Pancreas (tissue), 10 donors: ENCODE measurements at regions not wholly inside any gene's neighbourhood (a gene's known extent, or its start where the extent isn't known, plus 50 kb on each side); places are given as distances from the start of the nearest gene placed in this dataset.

Source experiments
- ATAC-seq, 4 donors: fragments of 200-7000 bp; cut with Tn5 transposase; one replicate each; pipeline versions ENCODE4 v1.8.0 to v1.9.1; 2020; ENCODE audit warnings: mild to moderate bottlenecking in 4 of 4, moderate library complexity in 4 of 4
- DNase-seq, 6 donors: peaks; one replicate each; pipeline ENCODE4 v3.0.0-alpha.2; 2020
- FAIRE-seq: peaks from 2 replicates; lab custom pipeline; 2012; peaks lifted over from hg19 to GRCh38; lab: Jason Lieb, UNC
- H3K27ac ChIP-seq, 4 donors: fragments of 200-600 bp; sonication (generic); 1 replicate in 3 of 4; 2 replicates in 1 of 4; pipeline versions ENCODE4 v1.5.0 to v1.8.0; 2020
- H3K27me3 ChIP-seq, 4 donors: fragments of 200-600 bp; one replicate each; pipeline ENCODE4 v1.8.0; 2021
- H3K36me3 ChIP-seq, 3 donors: fragments of 200-600 bp; sonication (generic) in 1 of 3; one replicate each; pipeline versions ENCODE4 v1.5.0 to v1.8.0; 2020 to 2021
- H3K4me1 ChIP-seq, 3 donors: fragments of 200-600 bp; one replicate each; pipeline ENCODE4 v1.8.0; 2021
- H3K4me3 ChIP-seq, 4 donors: fragments of 200-600 bp; sonication (generic) in 2 of 4; one replicate each; pipeline versions ENCODE4 v1.5.0 to v1.8.0; 2020 to 2021
- H3K9me3 ChIP-seq, 4 donors: fragments of 200-600 bp; one replicate each; pipeline ENCODE4 v1.8.0; 2021
- CTCF ChIP-seq, 4 donors: fragments of 200-600 bp; sonication (generic) in 3 of 4; IDR thresholded peaks; one replicate each; pipeline versions ENCODE4 v1.5.0 to v1.8.0; 2021; ENCODE audit warnings: antibody characterized with exemption in 4 of 4
- WGBS, 2 donors: extraction: QIAGEN DNeasy Blood & Tissue Kit; methylation state at CpG; one replicate each; pipeline ENCODE4 v1.1.7; 2013; 5-methylcytosine and 5-hydroxymethylcytosine counted together
- intact Hi-C, 3 donors: fragments of 100-400 bp; cut with DNase I; formaldehyde crosslinking; loops; one replicate each; pipeline versions ENCODE4 v1.11.1 to v1.14.2; 2022
- donor health status: healthy with polysubstance abuse.
- donor health status: DM: no; HTN: no; CAD: no; lungs with moderate emphysema.
- donor health status: DM: no; HTN: no; CAD: no.
- donor health status: control.
- donor health status: control.
- donor health status: Bipolar disorder and iron deficiency.
- donor health status: DM: yes; HTN: yes; CAD: no.
- donor health status: DM: no; HTN: no; CAD: no.
- donor health status: DM: no; HTN: no; CAD: no.
- donor health status: DM: yes; HTN: yes; CAD: no.

DNA sequence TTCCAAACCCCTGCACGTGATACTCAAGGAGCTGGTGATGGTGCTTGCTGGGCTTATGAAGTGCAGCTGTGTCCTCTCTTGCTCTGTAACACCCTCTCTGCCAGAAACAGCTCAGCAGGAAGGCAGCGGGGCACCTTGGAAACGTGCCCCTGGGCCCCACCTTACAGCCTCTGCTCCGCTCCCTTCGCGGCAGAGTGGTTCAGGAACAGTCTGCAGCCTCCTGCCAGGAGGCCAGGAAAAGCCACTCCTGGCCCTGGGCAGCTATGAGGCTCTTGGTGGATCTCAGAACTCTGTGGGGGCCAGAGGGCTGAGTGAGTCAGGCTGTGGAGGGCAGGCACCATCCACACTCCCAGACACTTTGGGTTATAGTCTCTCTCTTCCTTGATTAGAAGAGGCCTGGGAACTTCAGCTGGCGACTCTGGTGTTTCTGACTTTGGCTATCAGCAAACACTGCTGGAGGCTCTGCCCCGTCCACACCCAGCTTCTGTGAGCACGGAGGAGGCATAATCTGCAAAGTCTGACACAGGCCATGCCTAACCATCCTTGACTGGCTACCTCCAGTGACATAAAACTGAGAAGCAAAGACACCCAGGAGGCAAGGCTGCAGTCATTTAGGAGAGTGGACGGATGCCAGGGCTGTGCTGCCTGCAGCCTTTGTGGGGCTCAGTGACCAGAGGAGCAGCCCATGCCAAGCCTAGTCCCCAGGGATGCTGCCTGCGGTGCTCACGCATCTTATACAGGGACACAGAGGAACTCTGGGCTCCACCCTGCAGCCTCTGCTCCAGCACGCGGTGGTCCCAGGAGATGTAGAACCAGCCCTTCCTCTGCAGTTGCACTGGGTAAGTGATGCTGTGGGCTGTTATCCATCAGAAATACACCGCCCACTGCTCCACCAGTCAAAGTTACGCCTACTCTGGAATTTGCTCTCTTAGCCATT lies 65.3 kb downstream of the METRNL start:
- ATAC-seq, result peak in 2 of 4 donors; percentile 8 to 37

DNA sequence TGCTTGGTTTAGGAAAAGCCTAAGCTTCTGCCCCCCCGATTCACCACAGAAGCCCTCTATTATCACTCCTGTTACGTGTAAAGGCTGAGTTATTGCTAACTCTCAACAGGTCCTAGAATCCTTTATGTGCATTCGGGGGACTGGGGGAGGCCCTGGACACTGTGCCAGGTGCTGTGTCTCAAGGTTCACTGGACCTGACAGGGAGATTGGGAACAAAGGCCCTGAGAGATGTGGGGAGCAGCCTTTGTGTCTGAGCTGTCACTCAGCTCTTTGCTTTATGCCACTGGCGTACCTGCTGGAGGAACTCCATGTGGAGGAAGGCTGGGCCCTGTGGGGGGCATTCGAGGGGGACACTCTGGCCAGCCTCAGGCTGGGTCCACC lies 65.9 kb downstream of the METRNL start:
- 58 to 59% methylated on average over 5 of the region's 5 CpGs for WGBS, 2 donors
- Histone ChIP-seq H3K9me3 (no peaks in the 10 kb centered on the region), H3K4me1 (no peaks in the 10 kb centered on the region), H3K27ac (no peak overlapping the region), H3K36me3 (no peaks in the 10 kb centered on the region), H3K4me3 (no peak overlapping the region), H3K27me3 (no peaks in the 10 kb centered on the region)
- DNase-seq (no peak), FAIRE-seq (no peak), ATAC-seq (no peak)
- intact Hi-C loops, result no loop called here
- no peak for TF ChIP-seq CTCF (IDR thresholded peaks at IDR 0.05)

More for the DNA sequence above, 65.3 kb downstream of the METRNL start:
- FAIRE-seq (no peak), DNase-seq (peak in 1 of 6 donors; percentile 5)
- no peak overlapping the region for H3K27ac ChIP-seq
- no peak overlapping the region for H3K4me3 ChIP-seq
- no peaks in the 10 kb centered on the region for H3K27me3 ChIP-seq
- no peaks in the 10 kb centered on the region for H3K9me3 ChIP-seq
- intact Hi-C loops, result no loop called here
- TF ChIP-seq CTCF (IDR thresholded peaks at IDR 0.05), result no peak
- H3K36me3 ChIP-seq, result no peaks in the 10 kb centered on the region
- WGBS, 2 donors, result 73 to 78% methylated on average over 16 of the region's 16 CpGs
- H3K4me1 ChIP-seq, result no peaks in the 10 kb centered on the region

GRCh38 chr17:83145831-83146230 lies 66.4 kb downstream of the METRNL start:
- H3K27me3 ChIP-seq, result no peaks in the 10 kb centered on the region
- H3K4me1 ChIP-seq, result no peaks in the 10 kb centered on the region
- no peak overlapping the region for H3K4me3 ChIP-seq
- intact Hi-C loops, result no loop called here
- no peaks in the 10 kb centered on the region for H3K36me3 ChIP-seq
- H3K27ac ChIP-seq, result no peak overlapping the region
- WGBS, 2 donors, result 80 to 86% methylated on average over 7 of the region's 7 CpGs
- ATAC-seq (no peak), FAIRE-seq (no peak), DNase-seq (no peak)
- H3K9me3 ChIP-seq, result no peaks in the 10 kb centered on the region
- no peak for TF ChIP-seq CTCF (IDR thresholded peaks at IDR 0.05)

GRCh38 chr17:83146347-83146746 lies 66.9 kb downstream of the METRNL start:
- no peaks in the 10 kb centered on the region for H3K4me1 ChIP-seq
- no peaks in the 10 kb centered on the region for H3K36me3 ChIP-seq
- H3K9me3 ChIP-seq, result no peaks in the 10 kb centered on the region
- WGBS, 2 donors, result 70 to 77% methylated on average over 4 of the region's 4 CpGs
- DNase-seq (no peak), ATAC-seq (no peak), FAIRE-seq (no peak)
- TF ChIP-seq CTCF (IDR thresholded peaks at IDR 0.05), result no peak
- no peak overlapping the region for H3K27ac ChIP-seq
- no peaks in the 10 kb centered on the region for H3K27me3 ChIP-seq
- intact Hi-C loops, result no loop called here
- no peak overlapping the region for H3K4me3 ChIP-seq

GRCh38 chr17:83147280-83147679 lies 67.9 kb downstream of the METRNL start:
- no peak overlapping the region for H3K4me3 ChIP-seq
- no peaks in the 10 kb centered on the region for H3K36me3 ChIP-seq
- H3K4me1 ChIP-seq, result no peaks in the 10 kb centered on the region
- no peaks in the 10 kb centered on the region for H3K27me3 ChIP-seq
- no peaks in the 10 kb centered on the region for H3K9me3 ChIP-seq
- FAIRE-seq, result no peak
- H3K27ac ChIP-seq, result no peak overlapping the region
- no peak for DNase-seq
- intact Hi-C loops, result no loop called here
- no peak for TF ChIP-seq CTCF (IDR thresholded peaks at IDR 0.05)
- ATAC-seq, result no peak
